HepG2 (cell line): ENCODE measurements at regions not wholly inside any gene's neighbourhood (a gene's known extent, or its start where the extent isn't known, plus 50 kb on each side); places are given as distances from the start of the nearest gene placed in this dataset.

Experiments
- CTCF ChIP-seq: sonication (generic); formaldehyde crosslinking; IDR thresholded peaks from 2 replicates; pipeline ENCODE4 v1.5.0; 2020; ENCODE audit warnings: mild to moderate bottlenecking, missing genetic modification reagents, moderate library complexity
- MZF1 ChIP-seq: sonication (generic); formaldehyde crosslinking; IDR thresholded peaks from 2 replicates; pipeline ENCODE4 v1.8.1; 2023; ENCODE audit warnings: mild to moderate bottlenecking, missing genetic modification reagents, borderline replicate concordance
- RAD51 ChIP-seq: fragments of 450-650 bp; IDR thresholded peaks from 2 replicates; pipeline ENCODE4 v1.6.1; 2016; ENCODE audit warnings: borderline replicate concordance
- SALL2 ChIP-seq: sonication (generic); formaldehyde crosslinking; IDR thresholded peaks from 2 replicates; pipeline ENCODE4 v1.8.1; 2023; ENCODE audit warnings: mild to moderate bottlenecking, missing genetic modification reagents, inconsistent platforms
- ZNF253 ChIP-seq: sonication (generic); formaldehyde crosslinking; IDR thresholded peaks from 2 replicates; pipeline ENCODE4 v1.8.0; 2022; ENCODE audit warnings: mild to moderate bottlenecking, missing genetic modification reagents, borderline replicate concordance
- ZNF331 ChIP-seq: sonication (generic); formaldehyde crosslinking; IDR thresholded peaks from 2 replicates; pipeline ENCODE4 v1.4.0; 2020; ENCODE audit warnings: missing genetic modification reagents
- ZNF543 ChIP-seq: sonication (generic); formaldehyde crosslinking; IDR thresholded peaks from 2 replicates; pipeline ENCODE4 v1.4.0; 2020; ENCODE audit warnings: mild to moderate bottlenecking, missing genetic modification reagents
- ZNF691 ChIP-seq: sonication (generic); formaldehyde crosslinking; IDR thresholded peaks from 2 replicates; pipeline ENCODE4 v1.4.0; 2020; ENCODE audit warnings: missing genetic modification reagents, low read depth, mild to moderate bottlenecking, borderline replicate concordance

GRCh38 chr11:97548280-97548679, 1158.5 kb downstream of the JRKL start:
- TF ChIP-seq ZNF253: no peak
- TF ChIP-seq RAD51: no peak
- no peak for TF ChIP-seq MZF1 (CRISPR knock-in tag)
- TF ChIP-seq ZNF331 (CRISPR knock-in tag): no peak
- TF ChIP-seq CTCF (CRISPR knock-in tag): no peak
- no peak for TF ChIP-seq ZNF691 (CRISPR knock-in tag)
- TF ChIP-seq SALL2 (CRISPR knock-in tag): no peak
- TF ChIP-seq ZNF543: no peak
